Esophagus squamous epithelium (tissue), 5 donors: ENCODE measurements at regions not wholly inside any gene's neighbourhood (a gene's known extent, or its start where the extent isn't known, plus 50 kb on each side); places are given as distances from the start of the nearest gene placed in this dataset.
"Not testable (repeated sequence)": the region's sequence is repeated elsewhere in the genome, so short reads cannot be mapped to it uniquely, and the experiment has no call there.

ENCODE experiments used
- DNase-seq: peaks from one replicate; lab custom pipeline; 2025; lab: John Stamatoyannopoulos, UW
- H3K27ac ChIP-seq, 4 donors: fragments of 200-600 bp; sonication (generic); one replicate each; pipeline ENCODE4 v1.5.1; 2016 to 2019; ENCODE audit warnings: mild to moderate bottlenecking in 1 of 4
- H3K27me3 ChIP-seq, 4 donors: fragments of 200-600 bp; sonication (generic); 1 replicate in 3 of 4; 2 replicates in 1 of 4; pipeline versions ENCODE4 v1.5.1 to v1.6.0; 2017 to 2021; ENCODE audit warnings: antibody characterized with exemption in 1 of 4
- H3K36me3 ChIP-seq, 3 donors: fragments of 200-600 bp; sonication (generic); one replicate each; pipeline ENCODE4 v1.5.1; 2016 to 2019
- H3K4me1 ChIP-seq, 3 donors: fragments of 200-600 bp; sonication (generic); one replicate each; pipeline ENCODE4 v1.5.1; 2017 to 2019
- H3K4me3 ChIP-seq, 4 donors: fragments of 200-600 bp; sonication (generic); 1 replicate in 3 of 4; 2 replicates in 1 of 4; pipeline ENCODE4 v1.5.1; 2016 to 2019; ENCODE audit warnings: mild to moderate bottlenecking in 2 of 4, moderate library complexity in 1 of 4
- H3K9me3 ChIP-seq, 3 donors: fragments of 200-600 bp; sonication (generic); one replicate each; pipeline ENCODE4 v1.5.1; 2016 to 2019
- CTCF ChIP-seq, 6 experiments: fragments of 450-650 bp in 4 of 6; fragments of 200-600 bp in 2 of 6; sonication (generic) in 2 of 6; IDR thresholded peaks; one replicate each; pipeline ENCODE4 v1.5.1; 2016 to 2019; ENCODE audit warnings: antibody characterized with exemption in 6 of 6, mild to moderate bottlenecking in 4 of 6, moderate library complexity in 4 of 6
- POLR2A ChIP-seq, 4 donors: fragments of 450-650 bp; IDR thresholded peaks; one replicate each; pipeline ENCODE4 v1.6.1; 2017; ENCODE audit warnings: antibody characterized with exemption in 4 of 4, mild to moderate bottlenecking in 4 of 4, moderate library complexity in 3 of 4
- WGBS, 2 donors: methylation state at CpG; one replicate each; pipeline ENCODE4 v1.1.5; 2018; 5-methylcytosine and 5-hydroxymethylcytosine counted together
- intact Hi-C: fragments of 100-400 bp; cut with DNase I; formaldehyde crosslinking; loops from one replicate; pipeline ENCODE4 v1.15.0; 2022
- donor health status: DM: yes; HTN: yes; CAD: no.

GRCh38 chr6:101083533-101084175 is 202.5 kb upstream of the ASCC3 start:
- Histone ChIP-seq H3K9me3 (no peaks in the 10 kb centered on the region), H3K27me3 (no peaks in the 10 kb centered on the region), H3K27ac (no peak overlapping the region), H3K36me3 (no peaks in the 10 kb centered on the region), H3K4me1 (no peaks in the 10 kb centered on the region), H3K4me3 (no peak overlapping the region)
- no peak for TF ChIP-seq POLR2A (IDR thresholded peaks at IDR 0.05)
- intact Hi-C loops, result no loop called here
- DNase-seq, result no peak
- WGBS, 2 donors, result 20 to 33% methylated on average over 3 of the region's 3 CpGs

- DNase-seq, result no peak
- WGBS, 2 donors, result 7 to 11% methylated on average over 3 of the region's 3 CpGs
- intact Hi-C loops, result no loop called here
- Histone ChIP-seq H3K4me3 (no peak overlapping the region), H3K4me1 (no peaks in the 10 kb centered on the region), H3K27me3 (no peaks in the 10 kb centered on the region), H3K36me3 (no peaks in the 10 kb centered on the region), H3K9me3 (no peaks in the 10 kb centered on the region), H3K27ac (no peak overlapping the region)
- TF ChIP-seq POLR2A (IDR thresholded peaks at IDR 0.05) (no peak), CTCF (IDR thresholded peaks at IDR 0.05) (no peak)
Measured at GRCh38 chr6:101085327-101085726, 204.2 kb upstream of the ASCC3 start.

GRCh38 chr6:101086473-101086872 is 205.3 kb upstream of the ASCC3 start:
- Histone ChIP-seq H3K27me3 (no peaks in the 10 kb centered on the region), H3K4me1 (no peaks in the 10 kb centered on the region), H3K36me3 (no peaks in the 10 kb centered on the region), H3K27ac (no peak overlapping the region), H3K4me3 (no peak overlapping the region), H3K9me3 (peaks cover 0 to 1% (median 0%) of the 10 kb centered on the region in 3 donors)
- DNase-seq, result no peak
- no peak for TF ChIP-seq POLR2A (IDR thresholded peaks at IDR 0.05)
- no peak for TF ChIP-seq CTCF (IDR thresholded peaks at IDR 0.05)
- 29 to 48% methylated on average over 1 of the region's 1 CpG for WGBS, 2 donors
- intact Hi-C loops, result no loop called here

- no peaks in the 10 kb centered on the region for H3K27me3 ChIP-seq
- no peaks in the 10 kb centered on the region for H3K4me1 ChIP-seq
- no peak for TF ChIP-seq POLR2A (IDR thresholded peaks at IDR 0.05)
- no peak for TF ChIP-seq CTCF (IDR thresholded peaks at IDR 0.05)
- intact Hi-C loops, result no loop called here
- H3K27ac ChIP-seq, result no peak overlapping the region
- H3K9me3 ChIP-seq, result peaks cover 0 to 8% (median 0%) of the 10 kb centered on the region in 3 donors
- no peaks in the 10 kb centered on the region for H3K36me3 ChIP-seq
- no peak for DNase-seq
- H3K4me3 ChIP-seq, result no peak overlapping the region
- 47 to 66% methylated on average over 2 of the region's 2 CpGs for WGBS, 2 donors
Measured at GRCh38 chr6:101088594-101088993, 207.5 kb upstream of the ASCC3 start.

GRCh38 chr6:101089640-101090039 is 208.5 kb upstream of the ASCC3 start:
- H3K4me3 ChIP-seq, result no peak overlapping the region
- H3K27ac ChIP-seq, result no peak overlapping the region
- WGBS, 2 donors, result 44 to 78% methylated on average over 1 of the region's 1 CpG
- DNase-seq, result no peak
- peaks cover 0 to 8% (median 0%) of the 10 kb centered on the region in 3 donors for H3K9me3 ChIP-seq
- H3K27me3 ChIP-seq, result no peaks in the 10 kb centered on the region
- H3K36me3 ChIP-seq, result no peaks in the 10 kb centered on the region
- no peak for TF ChIP-seq CTCF (IDR thresholded peaks at IDR 0.05)
- TF ChIP-seq POLR2A (IDR thresholded peaks at IDR 0.05), result no peak
- no peaks in the 10 kb centered on the region for H3K4me1 ChIP-seq
- intact Hi-C loops, result no loop called here

GRCh38 chr6:101090281-101090680 is 209.2 kb upstream of the ASCC3 start:
- Histone ChIP-seq H3K4me3 (no peak overlapping the region), H3K9me3 (peaks cover 0 to 8% (median 0%) of the 10 kb centered on the region in 3 donors), H3K4me1 (no peaks in the 10 kb centered on the region), H3K36me3 (no peaks in the 10 kb centered on the region), H3K27me3 (no peaks in the 10 kb centered on the region), H3K27ac (no peak overlapping the region)
- DNase-seq, result no peak
- no peak for TF ChIP-seq POLR2A (IDR thresholded peaks at IDR 0.05)
- no peak for TF ChIP-seq CTCF (IDR thresholded peaks at IDR 0.05)
- intact Hi-C loops, result no loop called here

- H3K4me3 ChIP-seq, H3K27ac ChIP-seq, DNase-seq, H3K36me3 ChIP-seq, intact Hi-C loops, H3K9me3 ChIP-seq, H3K27me3 ChIP-seq, H3K4me1 ChIP-seq: not testable (repeated sequence)
Measured at GRCh38 chr6:101098605-101099004, 217.5 kb upstream of the ASCC3 start.
